Endothelial cell of umbilical vein (primary cell): ENCODE measurements at regions not wholly inside any gene's neighbourhood (a gene's known extent, or its start where the extent isn't known, plus 50 kb on each side); places are given as distances from the start of the nearest gene placed in this dataset.

Experiments
- BruUV-seq: library from RNA; stranded (reverse); fragments of 400-500 nt; replicated peaks from 2 replicates; lab custom pipeline; 2021; lab: Mats Ljungman, UMichigan
- CTCF ChIA-PET: fragments of 300-600, 350-600 bp; sonication (Branson Sonifier 250); formaldehyde crosslinking; loops from one replicate; lab custom pipeline; 2021; ENCODE audit warnings: antibody characterized with exemption, inconsistent platforms; lab: Charles Lee
- POLR2A ChIA-PET: fragments of 300-600, 350-600 bp; sonication (Branson Sonifier 250); formaldehyde crosslinking; loops from one replicate; lab custom pipeline; 2021; ENCODE audit warnings: antibody characterized with exemption, inconsistent platforms; lab: Charles Lee
- DNase-seq: peaks from one replicate; pipeline ENCODE4 v3.0.0-alpha.2; 2011; ENCODE audit warnings: low read depth, low spot score
- FAIRE-seq: peaks from 2 replicates; lab custom pipeline; 2011; peaks lifted over from hg19 to GRCh38; lab: Jason Lieb, UNC
- H2AFZ ChIP-seq: 2 replicates; pipeline ENCODE4 v1.6.0; 2012; ENCODE audit warnings: low read depth, low read length, control low read depth, inconsistent platforms
- H3K27ac ChIP-seq: 2 replicates; pipeline ENCODE4 v1.5.1; 2011; ENCODE audit warnings: low read depth, mild to moderate bottlenecking, control low read depth, low read length, moderate library complexity; ENCODE audit not compliant: insufficient read depth
- H3K27me3 ChIP-seq, 2 experiments: 2 replicates each; pipeline versions ENCODE4 v1.6.0 to v1.6.1; 2011; ENCODE audit warnings: low read length in 2 of 2, mixed read lengths in 1 of 2; ENCODE audit not compliant: control insufficient read depth in 2 of 2, insufficient read depth in 2 of 2
- H3K36me3 ChIP-seq, 2 experiments: 2 replicates in 1 of 2; 3 replicates in 1 of 2; pipeline ENCODE4 v1.5.1; 2011; ENCODE audit warnings: low read length in 2 of 2, mild to moderate bottlenecking in 1 of 2, moderate library complexity in 1 of 2; ENCODE audit not compliant: control insufficient read depth in 2 of 2, insufficient read depth in 2 of 2; ENCODE audit errors: extremely low read depth in 1 of 2
- H3K4me1 ChIP-seq: 3 replicates; pipeline ENCODE4 v1.5.1; 2011; ENCODE audit warnings: mild to moderate bottlenecking, low read length; ENCODE audit not compliant: control insufficient read depth, insufficient read depth; ENCODE audit errors: extremely low read depth
- H3K4me2 ChIP-seq: 2 replicates; pipeline ENCODE4 v1.6.1; 2011; ENCODE audit warnings: low read length, control low read depth, mixed read lengths; ENCODE audit not compliant: insufficient read depth
- H3K4me3 ChIP-seq, 3 experiments: fragments of 200-600 bp in 1 of 3; sonication (generic), shearing (Covaris generic) in 1 of 3; replicated peaks in 1 of 3; 2 replicates each; pipeline ENCODE4 v1.5.1; 2011 to 2016; ENCODE audit warnings: control low read depth in 3 of 3, low read length in 3 of 3, mild to moderate bottlenecking in 2 of 3, inconsistent platforms in 1 of 3, low read depth in 1 of 3, moderate library complexity in 1 of 3; ENCODE audit not compliant: insufficient read depth in 1 of 3
- H3K79me2 ChIP-seq: 2 replicates; pipeline ENCODE4 v1.6.0; 2012; ENCODE audit warnings: low read length, inconsistent platforms; ENCODE audit not compliant: control insufficient read depth, insufficient read depth
- H3K9ac ChIP-seq: replicated peaks from 2 replicates; pipeline ENCODE3; 2011; ENCODE audit warnings: low read length, control low read depth; ENCODE audit not compliant: insufficient read depth; ENCODE audit errors: extremely low read depth
- H3K9me1 ChIP-seq: replicated peaks from 3 replicates; pipeline ENCODE4 v1.6.0; 2011; ENCODE audit warnings: mild to moderate bottlenecking, low read length; ENCODE audit not compliant: control insufficient read depth, insufficient read depth; ENCODE audit errors: extremely low read depth
- H3K9me3 ChIP-seq: replicated peaks from 2 replicates; pipeline ENCODE4 v1.5.1; 2012; ENCODE audit warnings: low read length, inconsistent platforms; ENCODE audit not compliant: control insufficient read depth, insufficient read depth
- H4K20me1 ChIP-seq: replicated peaks from 2 replicates; pipeline ENCODE3; 2011; ENCODE audit warnings: mild to moderate bottlenecking, low read length; ENCODE audit not compliant: control insufficient read depth, insufficient read depth; ENCODE audit errors: extremely low read depth
- CTCF ChIP-seq, 2 donors: IDR thresholded peaks; 1 replicate in 1 of 2; 2 replicates in 1 of 2; pipeline ENCODE4 v1.5.1; 2011; ENCODE audit warnings: low read length in 2 of 2, mild to moderate bottlenecking in 2 of 2, moderate library complexity in 2 of 2, control low read depth in 1 of 2, inconsistent platforms in 1 of 2, low read depth in 1 of 2; ENCODE audit not compliant: insufficient read depth in 1 of 2; ENCODE audit errors: extremely low read depth in 1 of 2
- EZH2 ChIP-seq: IDR thresholded peaks from 2 replicates; pipeline ENCODE4 v1.6.1; 2012; ENCODE audit warnings: borderline replicate concordance, low read depth, mild to moderate bottlenecking, moderate library complexity, low read length, inconsistent platforms; ENCODE audit not compliant: severe bottlenecking
- FOS ChIP-seq: IDR thresholded peaks from 2 replicates; pipeline ENCODE4 v1.6.1; 2011; ENCODE audit warnings: mild to moderate bottlenecking, low read length, moderate library complexity, borderline replicate concordance; ENCODE audit not compliant: insufficient read depth
- GATA2 ChIP-seq: IDR thresholded peaks from 2 replicates; pipeline ENCODE4 v1.7.0; 2011; ENCODE audit warnings: low read depth, mild to moderate bottlenecking, moderate library complexity, mixed read lengths, low read length; ENCODE audit not compliant: insufficient read length, insufficient read depth
- JUN ChIP-seq: IDR thresholded peaks from 2 replicates; pipeline ENCODE4 v1.6.1; 2011; ENCODE audit warnings: borderline replicate concordance, low read depth; ENCODE audit not compliant: insufficient read length, insufficient read depth
- MAX ChIP-seq: IDR thresholded peaks from 2 replicates; pipeline ENCODE4 v1.6.1; 2011; ENCODE audit not compliant: insufficient read depth, insufficient read length
- MYC ChIP-seq: IDR thresholded peaks from one replicate; pipeline ENCODE4 v1.6.1; 2011; ENCODE audit warnings: mild to moderate bottlenecking, low read depth, low read length
- POLR2A ChIP-seq: IDR thresholded peaks from 2 replicates; pipeline ENCODE4 v1.6.1; 2012; ENCODE audit warnings: low read depth, mild to moderate bottlenecking, control low read depth, low read length
- POLR2AphosphoS5 ChIP-seq: IDR thresholded peaks from 2 replicates; pipeline ENCODE4 v1.6.1; 2012; ENCODE audit warnings: low read depth, mild to moderate bottlenecking, control low read depth, low read length, moderate library complexity; ENCODE audit not compliant: insufficient read depth
- dilution Hi-C: fragments of 300-500 bp; cut with MboI; formaldehyde crosslinking; loops from one replicate; pipeline ENCODE4 v1.15.0; 2019; ENCODE audit warnings: low sequenced_read_pairs; ENCODE audit not compliant: extremely low pct_ligation_motif_present
- intact Hi-C: fragments of 100-400 bp; cut with micrococcal nuclease; formaldehyde crosslinking; loops from one replicate; pipeline ENCODE4 v1.10.0; 2022

GRCh38 chr16:54867302-54867832 lies 63.3 kb upstream of the IRX5 start:
- Histone ChIP-seq H3K4me1 (no peaks in the 10 kb centered on the region), H3K9me3 (no peaks in the 10 kb centered on the region), H3K9me1 (no peaks in the 10 kb centered on the region), H2AFZ (no peak overlapping the region), H4K20me1 (no peaks in the 10 kb centered on the region), H3K27me3 (no peaks in the 10 kb centered on the region), H3K36me3 (no peaks in the 10 kb centered on the region), H3K4me2 (no peak overlapping the region), H3K4me3 (no peak overlapping the region), H3K79me2 (no peaks in the 10 kb centered on the region), H3K27ac (no peak overlapping the region), H3K9ac (no peak overlapping the region)
- intact Hi-C loops (no loop called here), dilution Hi-C loops (no loop called here)
- no peak for TF ChIP-seq EZH2
- CTCF ChIA-PET, result no interaction called here
- FAIRE-seq, result no peak
- DNase-seq, result no peak
- POLR2A ChIA-PET, result no interaction called here
- BruUV-seq, result no TSS peak

- no TSS peak for BruUV-seq
- POLR2A ChIA-PET, result no interaction called here
Measured at GRCh38 chr16:54862529-54862928, 68.1 kb upstream of the IRX5 start.

More at GRCh38 chr16:54862529-54862928, 68.1 kb upstream of the IRX5 start:
- Histone ChIP-seq H4K20me1 (no peaks in the 10 kb centered on the region), H3K9me3 (no peaks in the 10 kb centered on the region), H3K27me3 (no peaks in the 10 kb centered on the region), H3K9me1 (no peaks in the 10 kb centered on the region), H2AFZ (no peak overlapping the region), H3K4me2 (no peak overlapping the region), H3K79me2 (no peaks in the 10 kb centered on the region), H3K4me3 (no peak overlapping the region), H3K36me3 (no peaks in the 10 kb centered on the region), H3K27ac (no peak overlapping the region), H3K9ac (no peak overlapping the region), H3K4me1 (no peaks in the 10 kb centered on the region)
- dilution Hi-C loops (no loop called here), intact Hi-C loops (no loop called here)
- no peak for DNase-seq
- CTCF ChIA-PET, result interaction anchor here (0.6 kb wide), 1 partner anchor 15 kb away, joined by 3 read pairs; no protein-coding TSS in a partner anchor
- TF ChIP-seq GATA2 (no peak), EZH2 (no peak), MYC (no peak), FOS (no peak), JUN (no peak), POLR2A (no peak), MAX (no peak), POLR2AphosphoS5 (no peak), CTCF (IDR thresholded peaks at IDR 0.05; ENCODE audit: extremely low read depth in 1 of 2, insufficient read depth in 1 of 2, low read depth in 1 of 2, low read length in 2 of 2) (no peak)
- FAIRE-seq, result no peak
